ENCODE measurements at regions not wholly inside any gene's neighbourhood (a gene's known extent, or its start where the extent isn't known, plus 50 kb on each side); places are given as distances from the start of the nearest gene placed in this dataset.

GRCh38 chr1:5748286-5749225 lies 243.7 kb downstream of the NPHP4 start:
- no peak for DNase-seq

- no peak for DNase-seq
These were observed 244.6 kb downstream of the NPHP4 start for GRCh38 chr1:5747426-5748285.

GRCh38 chr1:5746611-5747425 lies 245.4 kb downstream of the NPHP4 start:
- DNase-seq, result no peak

- DNase-seq, result peak; percentile 69 to 71
These were observed 246.2 kb downstream of the NPHP4 start for GRCh38 chr1:5745800-5746610.

- DNase-seq, result no peak
These were observed 247.1 kb downstream of the NPHP4 start for GRCh38 chr1:5744911-5745799.

- DNase-seq, result no peak
These were observed 247.9 kb downstream of the NPHP4 start for GRCh38 chr1:5744341-5744740.

- no peak for DNase-seq
These were observed 248.7 kb downstream of the NPHP4 start for GRCh38 chr1:5743435-5744095.

- no peak for DNase-seq
These were observed 249.4 kb downstream of the NPHP4 start for GRCh38 chr1:5742801-5743200.

- DNase-seq, result no peak
These were observed 250.2 kb downstream of the NPHP4 start for GRCh38 chr1:5742032-5742431.

GRCh38 chr1:5740865-5741860 lies 251.1 kb downstream of the NPHP4 start:
- no peak for DNase-seq

GRCh38 chr1:5740450-5740849 lies 251.8 kb downstream of the NPHP4 start:
- no peak for DNase-seq

- DNase-seq, result no peak
These were observed 252.6 kb downstream of the NPHP4 start for GRCh38 chr1:5739561-5740078.

- DNase-seq, result no peak
These were observed 253.2 kb downstream of the NPHP4 start for GRCh38 chr1:5738911-5739462.

- DNase-seq, result no peak
These were observed 255.1 kb downstream of the NPHP4 start for GRCh38 chr1:5737081-5737480.

- no peak for DNase-seq
These were observed 257.2 kb downstream of the NPHP4 start for GRCh38 chr1:5734996-5735395.

GRCh38 chr1:5734414-5734813 lies 257.8 kb downstream of the NPHP4 start:
- DNase-seq, result no peak

GRCh38 chr1:5733596-5733995 lies 258.6 kb downstream of the NPHP4 start:
- no peak for DNase-seq

GRCh38 chr1:5731110-5731423 lies 261.2 kb downstream of the NPHP4 start:
- DNase-seq, result no peak

Measured in Kasumi-1 (cell line).